ENCODE measurements at regions not wholly inside any gene's neighbourhood (a gene's known extent, or its start where the extent isn't known, plus 50 kb on each side); places are given as distances from the start of the nearest gene placed in this dataset.

DNA sequence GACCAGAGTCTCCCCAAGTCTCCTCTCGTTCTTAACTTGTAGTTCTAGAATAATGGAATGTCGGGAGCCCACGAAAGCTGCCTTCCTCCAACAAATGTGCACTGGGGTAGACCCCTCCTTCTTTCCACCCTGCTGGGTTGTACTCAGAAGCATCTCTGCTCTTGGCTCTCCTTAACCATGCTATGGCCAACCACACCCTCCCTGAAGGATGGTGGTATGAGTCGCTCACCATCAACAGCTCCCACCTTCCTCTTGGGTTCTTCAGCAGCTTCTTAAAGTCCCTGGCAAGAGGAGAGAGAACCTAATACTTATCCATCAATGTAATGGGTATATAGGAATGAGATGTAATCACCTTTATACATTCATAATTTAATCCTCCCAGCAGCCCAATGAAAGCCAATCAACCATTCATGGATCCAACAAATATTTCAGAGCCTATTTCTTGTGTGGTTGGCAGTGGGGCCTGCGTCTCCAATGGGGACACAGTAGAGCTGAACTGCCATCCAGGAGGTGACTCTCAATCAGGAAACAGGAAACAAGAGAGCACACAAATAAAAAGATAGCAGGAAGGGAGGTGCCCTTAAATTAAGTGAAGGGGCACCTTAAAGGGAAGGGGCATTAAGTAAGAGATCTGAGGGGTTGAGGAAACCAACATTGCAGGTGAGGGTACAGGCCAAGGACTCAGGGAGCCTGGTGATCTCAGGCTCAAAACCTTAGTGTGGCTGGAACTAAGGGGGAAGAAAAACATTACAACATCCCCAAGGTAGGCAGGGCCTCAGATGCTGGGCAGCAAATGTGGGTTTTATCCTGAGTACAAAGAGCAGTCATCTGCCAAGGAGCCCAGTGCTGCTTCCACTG, 64.4 kb upstream of the ETS2 start:
- CTCF ChIA-PET: interaction anchor here (0.6 kb wide), 1 partner anchor 392 kb away, joined by 3 read pairs; no protein-coding TSS in a partner anchor
- no peaks in the 10 kb centered on the region for H3K9me3 Mint-ChIP-seq

DNA sequence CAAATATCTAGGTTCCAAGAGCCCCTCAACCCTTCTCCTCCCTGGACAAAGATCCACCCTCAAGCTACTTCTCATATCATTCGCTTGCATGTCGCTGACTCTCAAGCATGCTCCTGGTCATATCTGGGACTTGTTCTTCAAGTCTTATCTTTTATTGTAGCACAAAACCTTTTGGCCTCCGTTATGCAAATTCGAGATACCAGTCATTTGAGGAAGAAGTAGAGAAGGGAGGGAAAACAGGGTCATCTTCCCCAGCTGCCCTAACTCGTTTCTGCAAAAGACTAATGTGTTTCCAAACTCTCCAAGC, 63.8 kb upstream of the ETS2 start:
- Mint-ChIP-seq H3K27ac (no peak overlapping the region), H3K4me3 (no peak overlapping the region), H3K9me3 (no peaks in the 10 kb centered on the region), H3K36me3 (ENCODE audit: low read depth) (no peaks in the 10 kb centered on the region), H3K4me1 (ENCODE audit: low read depth) (peaks cover 15% of the 10 kb centered on the region), H3K27me3 (ENCODE audit: low read depth) (no peaks in the 10 kb centered on the region)
- intact Hi-C loops (cut with micrococcal nuclease): no loop called here
- CTCF ChIA-PET: interaction anchor here (0.6 kb wide), 1 partner anchor 392 kb away, joined by 3 read pairs; no protein-coding TSS in a partner anchor
- no peak for DNase-seq

More for the DNA sequence above, 64.4 kb upstream of the ETS2 start:
- H3K4me1 Mint-ChIP-seq (ENCODE audit: low read depth): peaks cover 15% of the 10 kb centered on the region
- no peak for DNase-seq
- no peak overlapping the region for H3K27ac Mint-ChIP-seq
- H3K4me3 Mint-ChIP-seq: no peak overlapping the region
- peaks cover 2% of the 10 kb centered on the region for H3K27me3 Mint-ChIP-seq (ENCODE audit: low read depth)
- intact Hi-C loops (cut with micrococcal nuclease): no loop called here
- no peaks in the 10 kb centered on the region for H3K36me3 Mint-ChIP-seq (ENCODE audit: low read depth)

DNA sequence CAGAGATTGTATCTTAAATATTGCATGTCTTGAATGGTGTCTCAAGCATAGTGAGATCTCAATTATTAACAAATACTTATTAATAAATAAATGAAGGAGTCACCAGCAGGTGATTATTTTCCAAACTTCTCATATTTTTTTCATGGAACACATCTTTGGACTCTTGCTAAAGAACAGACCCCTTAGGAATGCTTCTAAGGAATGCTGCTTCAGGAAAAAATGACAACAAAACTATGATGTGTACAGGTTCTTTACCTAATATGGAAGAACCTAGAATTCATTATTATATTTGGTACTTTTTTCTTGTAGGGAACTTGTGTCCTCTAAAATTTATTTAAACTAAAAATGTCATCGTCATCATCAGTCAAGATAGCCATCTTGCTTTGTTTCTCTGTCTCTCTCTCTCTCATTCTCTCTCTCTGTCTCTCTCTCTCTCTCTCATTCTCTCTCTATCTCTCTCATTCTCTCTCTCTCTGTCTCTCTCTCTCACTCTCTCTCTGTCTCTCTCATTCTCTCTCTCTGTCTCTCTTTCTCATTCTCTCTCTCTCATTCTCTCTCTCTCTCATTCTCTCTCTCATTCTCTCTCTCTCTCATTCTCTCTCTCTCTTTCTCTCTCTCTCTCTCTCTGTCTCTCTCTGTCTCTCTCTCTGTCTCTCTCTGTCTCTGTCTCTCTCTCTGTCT, 63.0 kb upstream of the ETS2 start:
- DNase-seq: no peak

DNA sequence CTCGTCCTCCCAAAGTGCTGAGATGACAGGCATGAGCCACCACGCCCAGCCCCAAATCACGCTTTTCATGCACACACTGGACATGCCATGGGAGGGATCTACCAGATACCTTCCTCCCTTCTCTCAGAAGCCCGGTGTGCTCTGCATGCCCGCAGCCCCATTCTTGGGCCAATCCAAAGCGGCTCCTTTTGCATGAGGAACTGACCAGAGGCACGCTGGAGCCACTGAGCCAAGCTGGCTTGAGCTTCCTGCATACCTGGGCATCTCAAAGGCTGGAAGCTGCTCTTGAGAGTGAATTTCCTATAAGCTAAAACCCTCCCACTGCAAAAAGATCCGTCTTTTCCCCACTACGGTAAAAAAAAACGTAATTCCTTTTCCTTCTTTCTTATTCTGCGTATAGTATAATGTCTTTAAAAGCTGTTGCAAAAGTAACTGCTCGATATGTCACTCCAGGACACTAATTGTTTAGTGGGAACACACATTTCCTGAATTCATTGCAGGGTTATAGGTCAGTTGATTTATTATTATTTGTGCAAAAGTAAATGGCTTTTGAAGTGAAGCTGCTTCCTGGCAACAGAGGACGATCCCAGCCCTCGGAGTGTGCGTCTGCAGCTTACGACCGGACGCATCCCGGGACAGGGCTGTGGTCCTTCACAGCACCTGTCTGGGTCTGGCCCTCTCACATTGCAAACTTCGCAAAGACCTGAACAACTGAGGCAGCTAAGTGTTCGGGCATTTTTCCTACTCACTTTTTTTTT, 61.8 kb upstream of the ETS2 start:
- Mint-ChIP-seq H3K4me3 (no peak overlapping the region), H3K9me3 (no peaks in the 10 kb centered on the region), H3K36me3 (ENCODE audit: low read depth) (no peaks in the 10 kb centered on the region), H3K4me1 (ENCODE audit: low read depth) (peaks cover 15% of the 10 kb centered on the region), H3K27ac (no peak overlapping the region), H3K27me3 (ENCODE audit: low read depth) (no peaks in the 10 kb centered on the region)
- intact Hi-C loops (cut with micrococcal nuclease): no loop called here
- no peak for DNase-seq
- CTCF ChIA-PET: interaction anchor here (2.1 kb wide), 1 partner anchor 9 kb away, joined by 6 read pairs; no protein-coding TSS in a partner anchor

More for the DNA sequence above, 63.0 kb upstream of the ETS2 start:
- H3K27me3 Mint-ChIP-seq (ENCODE audit: low read depth): no peaks in the 10 kb centered on the region
- no peak overlapping the region for H3K27ac Mint-ChIP-seq
- no peaks in the 10 kb centered on the region for H3K36me3 Mint-ChIP-seq (ENCODE audit: low read depth)
- no peak overlapping the region for H3K4me3 Mint-ChIP-seq
- H3K9me3 Mint-ChIP-seq: no peaks in the 10 kb centered on the region
- CTCF ChIA-PET: no interaction called here
- peaks cover 15% of the 10 kb centered on the region for H3K4me1 Mint-ChIP-seq (ENCODE audit: low read depth)
- intact Hi-C loops (cut with micrococcal nuclease): no loop called here

DNA sequence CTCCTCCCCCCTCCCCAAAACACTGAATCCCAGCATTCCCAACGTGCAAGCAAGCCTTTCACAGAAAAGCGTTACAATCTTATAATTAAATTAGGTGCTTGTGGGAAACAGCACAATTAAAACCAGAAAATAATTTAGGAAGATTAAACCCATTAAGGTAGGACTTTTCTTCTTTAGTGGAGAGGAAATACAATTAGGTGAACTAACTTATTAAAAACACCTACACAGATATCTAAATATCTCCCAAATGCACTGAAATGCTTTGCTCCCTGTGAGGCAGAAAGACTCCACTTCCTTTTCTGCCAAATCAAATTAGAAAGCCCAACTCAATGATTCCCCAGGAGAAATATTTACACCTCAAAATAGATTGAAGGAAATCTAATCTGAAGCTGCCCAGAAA, 60.9 kb upstream of the ETS2 start:
- Mint-ChIP-seq H3K27ac (no peak overlapping the region), H3K36me3 (ENCODE audit: low read depth) (no peaks in the 10 kb centered on the region), H3K4me1 (ENCODE audit: low read depth) (peaks cover 15% of the 10 kb centered on the region), H3K9me3 (no peaks in the 10 kb centered on the region), H3K4me3 (no peak overlapping the region), H3K27me3 (ENCODE audit: low read depth) (no peaks in the 10 kb centered on the region)
- intact Hi-C loops (cut with micrococcal nuclease): no loop called here
- no peak for DNase-seq
- CTCF ChIA-PET: interaction anchor here (2.1 kb wide), 1 partner anchor 10 kb away, joined by 6 read pairs; no protein-coding TSS in a partner anchor

DNA sequence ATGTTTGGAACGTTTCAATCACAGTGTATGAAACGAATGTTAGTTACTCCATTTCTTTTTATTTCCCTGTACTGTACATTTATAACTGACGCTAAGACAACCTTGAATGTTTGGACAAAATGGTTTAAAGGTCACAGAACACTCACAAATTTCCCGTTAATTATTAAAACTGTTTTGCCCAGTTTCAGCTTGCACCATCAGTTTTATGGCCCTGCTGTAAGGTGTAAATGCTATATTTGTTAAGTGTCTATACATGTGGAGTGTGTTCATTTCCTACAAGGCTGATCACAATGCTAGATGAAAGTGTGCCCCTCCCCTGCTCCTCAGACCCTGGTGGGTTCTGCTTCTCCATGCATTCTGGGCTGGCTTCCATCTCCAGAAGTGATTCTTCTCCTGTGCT, 57.9 kb upstream of the ETS2 start:
- no peaks in the 10 kb centered on the region for H3K9me3 Mint-ChIP-seq

DNA sequence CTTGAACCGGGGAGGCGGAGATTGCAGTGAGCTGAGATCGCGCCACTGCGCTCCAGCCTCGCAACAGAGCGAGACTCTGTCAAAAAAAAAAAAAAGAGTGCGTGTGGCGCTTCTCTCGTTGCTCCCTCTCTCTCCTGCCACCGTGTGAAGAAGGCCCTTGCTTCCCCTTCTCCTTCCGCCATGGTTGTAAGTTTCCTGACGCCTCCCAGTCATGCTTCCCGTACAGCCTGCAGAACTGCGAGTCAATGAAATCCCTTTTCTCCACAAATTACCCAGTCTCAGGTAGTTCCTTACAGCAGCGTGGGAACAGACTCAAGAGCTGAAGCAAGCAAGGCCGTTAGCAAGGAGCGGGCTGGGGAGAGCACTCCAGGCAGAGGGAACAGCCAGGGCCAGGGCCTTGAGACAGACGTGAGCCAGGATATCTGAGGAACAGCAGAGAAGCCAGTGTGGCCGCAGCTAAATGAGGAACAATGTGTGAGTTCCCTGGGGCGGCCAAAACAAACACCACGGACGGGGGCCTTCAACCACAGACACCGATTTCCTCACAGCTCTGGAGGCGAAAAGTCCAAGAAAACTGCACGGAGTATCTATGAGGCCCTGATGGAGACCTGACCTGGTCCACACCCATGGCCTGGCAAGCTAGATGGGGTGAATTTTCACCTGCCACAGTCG, 54.2 kb upstream of the ETS2 start:
- CTCF ChIA-PET: no interaction called here
- Mint-ChIP-seq H3K9me3 (no peaks in the 10 kb centered on the region), H3K27ac (no peak overlapping the region), H3K4me3 (no peak overlapping the region), H3K36me3 (ENCODE audit: low read depth) (no peaks in the 10 kb centered on the region), H3K4me1 (ENCODE audit: low read depth) (peaks cover 8% of the 10 kb centered on the region), H3K27me3 (ENCODE audit: low read depth) (peaks cover 4% of the 10 kb centered on the region)
- intact Hi-C loops (cut with micrococcal nuclease): no loop called here
- no peak for DNase-seq

More for the DNA sequence above, 57.9 kb upstream of the ETS2 start:
- no peak overlapping the region for H3K4me3 Mint-ChIP-seq
- CTCF ChIA-PET: no interaction called here
- H3K36me3 Mint-ChIP-seq (ENCODE audit: low read depth): no peaks in the 10 kb centered on the region
- no peak overlapping the region for H3K27ac Mint-ChIP-seq
- peaks cover 4% of the 10 kb centered on the region for H3K27me3 Mint-ChIP-seq (ENCODE audit: low read depth)
- DNase-seq: no peak
- no peaks in the 10 kb centered on the region for H3K4me1 Mint-ChIP-seq (ENCODE audit: low read depth)
- intact Hi-C loops (cut with micrococcal nuclease): no loop called here

DNA sequence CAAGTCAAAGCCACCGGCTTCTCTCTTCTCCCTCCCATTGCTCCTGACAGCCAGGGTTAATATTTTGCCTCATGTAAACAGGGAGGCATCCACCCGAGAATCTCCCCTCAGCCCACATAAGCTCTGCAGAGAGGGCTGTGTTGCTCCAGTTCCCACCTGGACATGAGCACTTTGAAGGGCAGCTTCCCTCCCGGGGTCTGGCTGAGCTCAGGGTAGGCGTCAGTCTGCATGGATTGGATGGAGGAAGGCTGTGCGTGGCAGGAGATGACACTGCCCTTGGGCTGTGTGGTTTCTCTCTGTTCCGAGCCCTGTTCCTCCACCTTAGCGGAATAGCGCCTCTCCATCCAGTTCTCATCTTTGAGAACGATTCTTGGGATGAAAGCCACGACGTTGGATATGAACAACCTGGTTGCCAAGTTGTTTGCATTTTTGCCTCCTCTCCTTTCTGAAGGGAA, 53.7 kb upstream of the ETS2 start:
- H3K9me3 Mint-ChIP-seq: no peaks in the 10 kb centered on the region
- no peak overlapping the region for H3K27ac Mint-ChIP-seq
- H3K36me3 Mint-ChIP-seq (ENCODE audit: low read depth): no peaks in the 10 kb centered on the region
- H3K4me1 Mint-ChIP-seq (ENCODE audit: low read depth): peaks cover 8% of the 10 kb centered on the region
- DNase-seq: no peak
- intact Hi-C loops (cut with micrococcal nuclease): no loop called here
- CTCF ChIA-PET: no interaction called here
- peaks cover 4% of the 10 kb centered on the region for H3K27me3 Mint-ChIP-seq (ENCODE audit: low read depth)
- no peak overlapping the region for H3K4me3 Mint-ChIP-seq

DNA sequence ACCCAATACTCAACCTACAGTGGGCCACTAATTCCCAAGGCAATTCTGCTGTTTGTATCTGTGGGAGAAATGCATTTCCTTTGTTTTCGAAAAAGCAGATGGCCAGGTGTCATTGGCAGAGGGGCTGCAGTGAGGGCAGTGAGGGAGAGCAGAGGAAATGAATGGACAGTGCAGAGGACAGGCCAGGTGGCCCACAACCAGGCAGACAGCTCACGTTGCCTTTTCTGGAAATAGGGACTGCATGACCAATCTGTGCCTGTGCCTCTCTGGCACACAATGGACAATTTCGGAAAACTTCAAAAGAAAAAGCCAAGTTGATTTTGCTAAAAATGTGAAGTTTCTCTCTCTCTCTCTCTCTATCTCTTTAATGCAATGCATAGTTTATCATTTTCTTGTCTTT, 52.6 kb upstream of the ETS2 start:
- H3K4me1 Mint-ChIP-seq (ENCODE audit: low read depth): peaks cover 8% of the 10 kb centered on the region
- peaks cover 4% of the 10 kb centered on the region for H3K27me3 Mint-ChIP-seq (ENCODE audit: low read depth)
- no peak for DNase-seq
- H3K36me3 Mint-ChIP-seq (ENCODE audit: low read depth): no peaks in the 10 kb centered on the region
- H3K27ac Mint-ChIP-seq: no peak overlapping the region
- intact Hi-C loops (cut with micrococcal nuclease): no loop called here
- CTCF ChIA-PET: interaction anchor here (1.1 kb wide), 1 partner anchor 15 kb away, joined by 6 read pairs; no protein-coding TSS in a partner anchor
- H3K4me3 Mint-ChIP-seq: no peak overlapping the region
- no peaks in the 10 kb centered on the region for H3K9me3 Mint-ChIP-seq

DNA sequence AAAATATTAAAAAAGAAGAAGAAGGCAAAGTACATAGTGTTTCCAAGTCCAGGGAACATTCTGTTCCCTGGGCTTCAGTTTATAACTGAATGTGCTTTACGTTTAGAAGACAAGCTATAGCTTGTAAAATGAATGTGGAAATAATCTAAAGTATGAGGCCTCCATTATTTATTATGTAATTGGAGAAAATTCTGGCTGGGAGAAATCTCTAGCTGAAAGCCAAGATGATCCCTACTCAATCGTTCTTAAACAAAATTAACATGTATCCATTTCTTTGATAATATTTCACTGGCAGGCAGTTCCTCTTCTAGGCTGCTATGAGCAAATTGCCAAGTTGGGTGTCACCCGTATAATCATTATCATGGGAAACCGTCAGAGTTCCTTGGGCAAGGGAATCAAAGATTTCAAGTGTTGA, 52.2 kb upstream of the ETS2 start:
- no peak overlapping the region for H3K4me3 Mint-ChIP-seq
- H3K27ac Mint-ChIP-seq: no peak overlapping the region
- intact Hi-C loops (cut with micrococcal nuclease): no loop called here
- CTCF ChIA-PET: interaction anchor here (1.1 to 1.6 kb wide), 2 partner anchors 15 to 19 kb away, joined by 5 to 6 read pairs; no protein-coding TSS in a partner anchor
- DNase-seq: no peak
- H3K27me3 Mint-ChIP-seq (ENCODE audit: low read depth): peaks cover 4% of the 10 kb centered on the region
- no peaks in the 10 kb centered on the region for H3K36me3 Mint-ChIP-seq (ENCODE audit: low read depth)
- H3K9me3 Mint-ChIP-seq: no peaks in the 10 kb centered on the region
- H3K4me1 Mint-ChIP-seq (ENCODE audit: low read depth): peaks cover 8% of the 10 kb centered on the region

Measured in activated naive CD4-positive, alpha-beta T cell treated with anti-CD3 and anti-CD28 coated beads for 36 hours (primary cell).